ENCODE measurements at regions not wholly inside any gene's neighbourhood (a gene's known extent, or its start where the extent isn't known, plus 50 kb on each side); places are given as distances from the start of the nearest gene placed in this dataset.

- TF ChIP-seq ZNF433 (tag by site-specific recombination; IDR thresholded peaks at IDR 0.05; ENCODE audit: low read depth) = no peak
These were observed 225.7 kb upstream of the DMRT1 start (continued) for GRCh38 chr9:615756-616155.

GRCh38 chr9:616694-617093 is 224.8 kb upstream of the DMRT1 start:
- POLR2A ChIA-PET = no interaction called here
- Histone ChIP-seq H3K36me3 (ENCODE audit: control insufficient read depth in 2 of 2, insufficient read depth in 1 of 2, low read length in 2 of 2) (no peaks in the 10 kb centered on the region), H3K4me1 (ENCODE audit: control insufficient read depth, insufficient read depth, low read length) (no peaks in the 10 kb centered on the region), H3K4me3 (ENCODE audit: low read depth, low read length) (no peak overlapping the region), H3K9me3 (ENCODE audit: control insufficient read depth, insufficient read depth, low read depth, low read length) (no peaks in the 10 kb centered on the region), H3K27ac (ENCODE audit: extremely low read depth, low read depth, low read length) (no peak overlapping the region)
- TF ChIP-seq ZNF571 (tag by site-specific recombination; IDR thresholded peaks at IDR 0.05) (no peak), ZFHX2 (tag by site-specific recombination; conservative IDR thresholded peaks at IDR 0.05) (no peak)
- CTCF ChIA-PET = interaction anchor here (0.6 to 1.6 kb wide), 2 partner anchors 393 to 396 kb away, joined by 4 read pairs; no protein-coding TSS in a partner anchor

- Histone ChIP-seq H3K4me3 (ENCODE audit: low read depth, low read length) (no peak overlapping the region), H3K36me3 (ENCODE audit: control insufficient read depth in 2 of 2, insufficient read depth in 1 of 2, low read length in 2 of 2) (no peaks in the 10 kb centered on the region), H3K27ac (ENCODE audit: extremely low read depth, low read depth, low read length) (no peak overlapping the region), H3K4me1 (ENCODE audit: control insufficient read depth, insufficient read depth, low read length) (no peaks in the 10 kb centered on the region), H3K9me3 (ENCODE audit: control insufficient read depth, insufficient read depth, low read depth, low read length) (no peaks in the 10 kb centered on the region)
- ChIA-PET POLR2A (no interaction called here), CTCF (interaction anchor here (0.6 to 1.6 kb wide), 4 partner anchors 110 to 395 kb away, joined by 3 to 4 read pairs (median 3); no protein-coding TSS in a partner anchor)
- TF ChIP-seq ZNF280D (tag by site-specific recombination; IDR thresholded peaks at IDR 0.05) (no peak), ZNF214 (tag by site-specific recombination; IDR thresholded peaks at IDR 0.05; ENCODE audit: borderline replicate concordance) (no peak), ZBTB11 (tag by site-specific recombination; conservative IDR thresholded peaks at IDR 0.05; ENCODE audit: low read depth) (no peak), ZNF626 (tag by site-specific recombination; IDR thresholded peaks at IDR 0.05) (no peak), KLF16 (tag by site-specific recombination; IDR thresholded peaks at IDR 0.05) (no peak), ZNF623 (tag by site-specific recombination; IDR thresholded peaks at IDR 0.05) (no peak)
These were observed 223.9 kb upstream of the DMRT1 start for GRCh38 chr9:617445-618085.

- no peak overlapping the region for H3K4me3 ChIP-seq (ENCODE audit: low read depth, low read length)
- CTCF ChIA-PET = interaction anchor here (0.5 to 1.6 kb wide), 4 partner anchors 62 to 390 kb away, joined by 3 read pairs; no protein-coding TSS in a partner anchor
- no peaks in the 10 kb centered on the region for H3K4me1 ChIP-seq (ENCODE audit: control insufficient read depth, insufficient read depth, low read length)
- H3K27ac ChIP-seq (ENCODE audit: extremely low read depth, low read depth, low read length) = no peak overlapping the region
- no peaks in the 10 kb centered on the region for H3K36me3 ChIP-seq (ENCODE audit: control insufficient read depth in 2 of 2, insufficient read depth in 1 of 2, low read length in 2 of 2)
- POLR2A ChIA-PET = no interaction called here
- no peaks in the 10 kb centered on the region for H3K9me3 ChIP-seq (ENCODE audit: control insufficient read depth, insufficient read depth, low read depth, low read length)
- no peak for TF ChIP-seq SETDB1 (IDR thresholded peaks at IDR 0.05; ENCODE audit: insufficient read length, low read length)
- no peak for TF ChIP-seq ZNF280C (tag by site-specific recombination; IDR thresholded peaks at IDR 0.05)
- TF ChIP-seq MEIS1 (CRISPR knock-in tag; IDR thresholded peaks at IDR 0.05; ENCODE audit: borderline replicate concordance) = no peak
- no peak for TF ChIP-seq ZNF571 (tag by site-specific recombination; IDR thresholded peaks at IDR 0.05)
- TF ChIP-seq PRDM10 (tag by site-specific recombination; IDR thresholded peaks at IDR 0.05) = no peak
- no peak for TF ChIP-seq ZNF416 (tag by site-specific recombination; IDR thresholded peaks at IDR 0.05)
- TF ChIP-seq KLF1 (tag by site-specific recombination; IDR thresholded peaks at IDR 0.05) = no peak
- TF ChIP-seq ZSCAN23 (tag by site-specific recombination; IDR thresholded peaks at IDR 0.05) = no peak
- TF ChIP-seq KLF10 (tag by site-specific recombination; IDR thresholded peaks at IDR 0.05) = no peak
These were observed 223.0 kb upstream of the DMRT1 start for GRCh38 chr9:618478-618877.

Measured in HEK293 (cell line).